DOHH2 (cell line): ENCODE measurements at regions not wholly inside any gene's neighbourhood (a gene's known extent, or its start where the extent isn't known, plus 50 kb on each side); places are given as distances from the start of the nearest gene placed in this dataset.
A peak's percentile ranks its signal among the peaks of the same experiment; 100 is the strongest.
"Not testable (repeated sequence)": the region's sequence is repeated elsewhere in the genome, so short reads cannot be mapped to it uniquely, and the experiment has no call there.

Source experiments
- H3F3A ChIP-seq: fragments of 200-600 bp; sonication (generic), shearing (Covaris generic); 2 replicates; pipeline ENCODE4 v1.6.0; 2016; ENCODE audit warnings: antibody characterized with exemption, mild to moderate bottlenecking; ENCODE audit not compliant: control insufficient read depth, insufficient read depth
- H3K27ac ChIP-seq: fragments of 200-600 bp; sonication (generic); 2 replicates; pipeline ENCODE4 v1.5.1; 2014; ENCODE audit warnings: low read depth, mild to moderate bottlenecking, low read length, moderate library complexity
- H3K27me3 ChIP-seq: fragments of 200-600 bp; sonication (generic); 2 replicates; pipeline ENCODE4 v1.6.1; 2014; ENCODE audit warnings: mild to moderate bottlenecking, low read length, mixed read lengths; ENCODE audit not compliant: control insufficient read depth
- H3K36me3 ChIP-seq: fragments of 200-600 bp; sonication (generic); 2 replicates; pipeline ENCODE4 v1.6.1; 2014; ENCODE audit warnings: mild to moderate bottlenecking, low read length, moderate library complexity, mixed read lengths; ENCODE audit not compliant: control insufficient read depth
- H3K4me1 ChIP-seq: fragments of 200-600 bp; sonication (generic); 2 replicates; pipeline ENCODE4 v1.6.1; 2014; ENCODE audit warnings: mild to moderate bottlenecking, low read length, mixed read lengths; ENCODE audit not compliant: control insufficient read depth
- H3K4me2 ChIP-seq: fragments of 200-600 bp; sonication (generic); 2 replicates; pipeline ENCODE4 v1.6.0; 2014; ENCODE audit warnings: mild to moderate bottlenecking, low read length, moderate library complexity
- H3K4me3 ChIP-seq: fragments of 200-600 bp; sonication (generic); 2 replicates; pipeline ENCODE4 v1.5.1; 2014; ENCODE audit warnings: mild to moderate bottlenecking, low read length, mixed read lengths
- H3K79me2 ChIP-seq: fragments of 200-600 bp; sonication (generic); 2 replicates; pipeline ENCODE4 v1.6.1; 2014; ENCODE audit warnings: mild to moderate bottlenecking, low read length, mixed read lengths; ENCODE audit not compliant: control insufficient read depth
- H3K9me2 ChIP-seq: fragments of 200-600 bp; sonication (generic); replicated peaks from 2 replicates; pipeline ENCODE4 v1.6.1; 2014; ENCODE audit warnings: mild to moderate bottlenecking, low read length, mixed read lengths; ENCODE audit not compliant: control insufficient read depth
- H3K9me3 ChIP-seq: fragments of 200-600 bp; sonication (generic); 2 replicates; pipeline ENCODE4 v1.6.1; 2014; ENCODE audit warnings: antibody characterized with exemption, low read length, mixed read lengths; ENCODE audit not compliant: control insufficient read depth, insufficient read depth
- H4K20me1 ChIP-seq: fragments of 200-600 bp; sonication (generic); 2 replicates; pipeline ENCODE4 v1.6.0; 2014; ENCODE audit warnings: low read depth, mild to moderate bottlenecking, antibody characterized with exemption, low read length, moderate library complexity; ENCODE audit not compliant: control insufficient read depth, insufficient read depth
- EZH2phosphoT487 ChIP-seq: fragments of 200-600 bp; sonication (generic); IDR thresholded peaks from 2 replicates; pipeline ENCODE4 v1.6.1; 2017; ENCODE audit warnings: borderline replicate concordance, mild to moderate bottlenecking, antibody characterized with exemption, low read length, moderate library complexity, mixed read lengths
- TF ChIP-seq, protein P1 (sequence below): fragments of 200-600 bp; sonication (generic); IDR thresholded peaks from one replicate; pipeline ENCODE4 v1.5.1; 2014; ENCODE audit warnings: antibody characterized with exemption, mild to moderate bottlenecking, low read depth, low read length; ENCODE audit not compliant: poor library complexity, severe bottlenecking

DNA sequence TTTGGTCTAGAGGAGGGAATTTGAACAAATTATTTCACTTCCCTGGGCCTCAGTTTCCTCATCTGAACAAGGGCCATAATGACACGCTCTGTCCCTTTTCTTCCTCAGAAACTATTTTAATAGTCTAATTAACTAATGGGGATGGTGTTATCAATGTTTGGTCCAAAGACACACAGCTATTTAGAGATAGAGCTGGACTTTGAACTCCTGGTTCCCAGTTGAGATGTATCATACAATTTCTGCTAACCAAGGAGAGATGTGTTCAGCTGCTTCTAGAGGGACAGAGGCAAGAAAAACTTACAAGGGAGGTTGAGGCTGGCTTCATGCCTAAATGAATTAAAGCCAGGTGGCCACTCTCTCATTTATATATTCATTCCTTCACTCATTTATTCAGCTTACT is 90.6 kb upstream of the CLINT1 start:
- H3K27ac ChIP-seq: no peak overlapping the region
- H3F3A ChIP-seq: no peaks in the 10 kb centered on the region
- H3K4me1 ChIP-seq: peaks cover 17% of the 10 kb centered on the region
- H3K27me3 ChIP-seq: no peaks in the 10 kb centered on the region
- H4K20me1 ChIP-seq: no peaks in the 10 kb centered on the region
- TF ChIP-seq, protein P1, sequence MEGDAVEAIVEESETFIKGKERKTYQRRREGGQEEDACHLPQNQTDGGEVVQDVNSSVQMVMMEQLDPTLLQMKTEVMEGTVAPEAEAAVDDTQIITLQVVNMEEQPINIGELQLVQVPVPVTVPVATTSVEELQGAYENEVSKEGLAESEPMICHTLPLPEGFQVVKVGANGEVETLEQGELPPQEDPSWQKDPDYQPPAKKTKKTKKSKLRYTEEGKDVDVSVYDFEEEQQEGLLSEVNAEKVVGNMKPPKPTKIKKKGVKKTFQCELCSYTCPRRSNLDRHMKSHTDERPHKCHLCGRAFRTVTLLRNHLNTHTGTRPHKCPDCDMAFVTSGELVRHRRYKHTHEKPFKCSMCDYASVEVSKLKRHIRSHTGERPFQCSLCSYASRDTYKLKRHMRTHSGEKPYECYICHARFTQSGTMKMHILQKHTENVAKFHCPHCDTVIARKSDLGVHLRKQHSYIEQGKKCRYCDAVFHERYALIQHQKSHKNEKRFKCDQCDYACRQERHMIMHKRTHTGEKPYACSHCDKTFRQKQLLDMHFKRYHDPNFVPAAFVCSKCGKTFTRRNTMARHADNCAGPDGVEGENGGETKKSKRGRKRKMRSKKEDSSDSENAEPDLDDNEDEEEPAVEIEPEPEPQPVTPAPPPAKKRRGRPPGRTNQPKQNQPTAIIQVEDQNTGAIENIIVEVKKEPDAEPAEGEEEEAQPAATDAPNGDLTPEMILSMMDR: no peak
- no peak for TF ChIP-seq EZH2phosphoT487
- H3K4me2 ChIP-seq: no peak overlapping the region
- H3K36me3 ChIP-seq: no peaks in the 10 kb centered on the region
- no peaks in the 10 kb centered on the region for H3K9me3 ChIP-seq
- no peaks in the 10 kb centered on the region for H3K79me2 ChIP-seq
- H3K9me2 ChIP-seq: no peaks in the 10 kb centered on the region
- H3K4me3 ChIP-seq: no peak overlapping the region

DNA sequence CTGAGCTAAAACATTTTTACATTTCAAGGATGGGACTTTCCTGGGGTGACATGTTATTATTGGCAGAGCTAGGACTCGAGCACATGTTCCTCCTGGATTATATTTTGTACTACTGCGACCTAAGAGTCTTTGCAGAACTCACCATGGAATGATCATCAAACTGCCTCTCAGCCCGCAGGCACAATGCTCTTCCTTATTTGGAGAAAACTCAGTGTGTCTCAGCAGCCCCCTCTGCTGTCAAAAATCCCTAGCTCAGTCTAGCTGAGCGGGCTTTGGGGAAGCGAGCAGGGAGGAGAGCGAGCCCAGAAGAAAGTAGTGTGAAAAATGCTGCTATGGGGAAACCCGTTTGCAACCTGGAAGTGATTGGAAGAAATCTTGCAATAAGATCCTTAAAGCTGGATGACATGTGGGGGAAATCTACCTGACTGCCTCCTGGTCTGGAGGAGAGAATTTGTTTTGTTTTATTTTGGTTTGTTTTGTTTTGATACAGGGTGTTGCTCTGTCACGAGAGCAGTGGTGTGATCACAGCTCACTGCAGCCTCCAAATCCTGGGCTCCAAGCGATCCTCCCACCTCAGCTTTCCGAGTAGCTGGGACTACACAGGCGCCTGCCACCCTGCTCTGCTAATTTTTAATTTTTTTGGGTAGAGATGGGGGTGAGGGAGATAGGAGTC is 89.9 kb upstream of the CLINT1 start:
- H3K4me3 ChIP-seq: 0 out of 2 replicates have a peak overlapping the region, but pooled peaks have one; percentile 4

DNA sequence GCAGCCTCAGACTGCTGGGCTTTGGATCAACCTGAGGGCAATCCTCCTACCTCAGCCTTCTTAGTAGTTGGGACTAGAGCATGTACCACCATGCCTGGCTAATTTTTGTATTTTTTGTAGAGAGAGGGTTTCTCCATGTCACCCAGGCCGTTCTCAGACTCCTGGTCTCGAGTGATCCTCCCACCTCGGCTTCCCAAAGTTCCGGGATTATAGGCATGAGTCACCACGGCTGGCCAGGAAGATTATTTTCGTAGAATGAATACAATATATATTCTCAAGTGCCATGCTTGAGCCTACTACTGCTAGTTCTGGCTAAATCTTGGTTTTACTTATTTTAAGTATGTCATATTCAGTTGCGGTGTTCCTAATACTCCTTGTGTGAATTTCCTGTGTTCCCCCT is 88.2 kb upstream of the CLINT1 start:
- H3K36me3 ChIP-seq: no peaks in the 10 kb centered on the region
- H3K9me2 ChIP-seq: no peaks in the 10 kb centered on the region
- H3K27me3 ChIP-seq: no peaks in the 10 kb centered on the region
- no peak overlapping the region for H3K27ac ChIP-seq
- H3K79me2 ChIP-seq: no peaks in the 10 kb centered on the region
- H3K4me1 ChIP-seq: peaks cover 17% of the 10 kb centered on the region
- no peaks in the 10 kb centered on the region for H4K20me1 ChIP-seq
- no peak overlapping the region for H3K4me2 ChIP-seq
- no peaks in the 10 kb centered on the region for H3F3A ChIP-seq
- no peak overlapping the region for H3K4me3 ChIP-seq
- H3K9me3 ChIP-seq: no peaks in the 10 kb centered on the region
- TF ChIP-seq, protein P1: no peak
- no peak for TF ChIP-seq EZH2phosphoT487

More for the DNA sequence above, 89.9 kb upstream of the CLINT1 start:
- Histone ChIP-seq H3F3A (no peaks in the 10 kb centered on the region), H4K20me1 (no peaks in the 10 kb centered on the region), H3K27ac (no peak overlapping the region), H3K4me1 (peaks cover 17% of the 10 kb centered on the region), H3K79me2 (no peaks in the 10 kb centered on the region), H3K36me3 (no peaks in the 10 kb centered on the region), H3K9me2 (no peaks in the 10 kb centered on the region), H3K27me3 (no peaks in the 10 kb centered on the region), H3K9me3 (no peaks in the 10 kb centered on the region), H3K4me2 (peak overlapping the region; percentile 35)
- TF ChIP-seq EZH2phosphoT487: no peak
- TF ChIP-seq, protein P1: peak; percentile 87

DNA sequence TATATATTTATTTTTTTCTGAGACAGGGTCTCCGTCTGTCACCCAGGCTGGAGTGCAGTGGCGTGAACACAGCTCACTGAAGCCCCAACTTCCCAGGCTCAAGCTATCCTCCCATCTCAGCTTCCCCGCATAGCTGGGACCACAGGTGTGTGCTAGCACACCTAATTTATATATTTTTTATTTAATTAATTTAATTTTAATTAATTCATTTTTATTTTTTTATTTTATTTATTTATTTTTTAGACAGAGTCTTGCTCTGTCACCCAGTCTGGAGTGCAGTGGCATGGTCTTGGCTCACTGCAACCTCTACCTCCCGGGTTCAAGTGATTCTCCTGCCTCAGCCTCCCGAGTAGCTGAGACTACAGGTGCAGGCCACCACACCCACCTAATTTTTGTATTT is 86.9 kb upstream of the CLINT1 start:
- H3K27ac ChIP-seq, H3K27me3 ChIP-seq, H3K9me2 ChIP-seq, H3K36me3 ChIP-seq, H3K4me3 ChIP-seq, H3K79me2 ChIP-seq, H3K4me2 ChIP-seq, H3F3A ChIP-seq, H3K9me3 ChIP-seq, H3K4me1 ChIP-seq, H4K20me1 ChIP-seq: not testable (repeated sequence)
